Gastroesophageal sphincter (tissue), 3 donors: ENCODE measurements at regions not wholly inside any gene's neighbourhood (a gene's known extent, or its start where the extent isn't known, plus 50 kb on each side); places are given as distances from the start of the nearest gene placed in this dataset.
"Not testable (repeated sequence)": the region's sequence is repeated elsewhere in the genome, so short reads cannot be mapped to it uniquely, and the experiment has no call there.

ENCODE experiments used
- CTCF ChIP-seq, 4 experiments: fragments of 200-600 bp in 2 of 4; fragments of 450-650 bp in 2 of 4; sonication (generic) in 1 of 4; IDR thresholded peaks; one replicate each; pipeline ENCODE4 v1.5.1; 2017 to 2019; ENCODE audit warnings: antibody characterized with exemption in 4 of 4, mild to moderate bottlenecking in 2 of 4, moderate library complexity in 2 of 4
- EP300 ChIP-seq: sonication (generic); formaldehyde crosslinking; IDR thresholded peaks from one replicate; pipeline ENCODE4 v1.6.1; 2017; ENCODE audit warnings: antibody characterized with exemption, mild to moderate bottlenecking
- POLR2A ChIP-seq, 2 donors: fragments of 450-650 bp; IDR thresholded peaks; one replicate each; pipeline ENCODE4 v1.6.1; 2017; ENCODE audit warnings: antibody characterized with exemption in 2 of 2, mild to moderate bottlenecking in 2 of 2, moderate library complexity in 1 of 2
- POLR2AphosphoS5 ChIP-seq: sonication (generic); formaldehyde crosslinking; IDR thresholded peaks from one replicate; pipeline ENCODE4 v1.6.1; 2017; ENCODE audit warnings: antibody characterized with exemption

DNA sequence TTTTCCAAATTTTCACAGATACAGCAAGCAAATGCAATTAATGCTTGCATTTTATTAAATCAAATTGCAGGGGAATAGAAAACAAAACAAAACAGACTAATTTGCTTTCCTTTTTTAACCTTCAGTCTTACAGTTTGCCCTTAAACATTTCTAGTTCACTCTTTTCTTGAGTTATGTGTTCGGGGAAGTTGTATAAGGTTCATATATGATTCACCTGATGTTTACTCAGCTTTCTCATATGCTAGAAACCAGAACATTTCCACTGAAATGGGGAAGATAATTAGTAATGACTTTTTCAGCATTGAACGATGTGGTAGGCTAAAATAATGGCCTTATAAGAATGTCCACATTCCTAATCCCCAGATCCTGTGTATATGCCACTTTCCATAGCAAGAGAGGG lies 176.2 kb upstream of the NBPF9 start:
- not testable (repeated sequence) for TF ChIP-seq POLR2AphosphoS5; POLR2A (IDR thresholded peaks at IDR 0.05); CTCF (IDR thresholded peaks at IDR 0.05); EP300
